ENCODE measurements at regions not wholly inside any gene's neighbourhood (a gene's known extent, or its start where the extent isn't known, plus 50 kb on each side); places are given as distances from the start of the nearest gene placed in this dataset.
"Not testable (repeated sequence)": the region's sequence is repeated elsewhere in the genome, so short reads cannot be mapped to it uniquely, and the experiment has no call there.

DNA sequence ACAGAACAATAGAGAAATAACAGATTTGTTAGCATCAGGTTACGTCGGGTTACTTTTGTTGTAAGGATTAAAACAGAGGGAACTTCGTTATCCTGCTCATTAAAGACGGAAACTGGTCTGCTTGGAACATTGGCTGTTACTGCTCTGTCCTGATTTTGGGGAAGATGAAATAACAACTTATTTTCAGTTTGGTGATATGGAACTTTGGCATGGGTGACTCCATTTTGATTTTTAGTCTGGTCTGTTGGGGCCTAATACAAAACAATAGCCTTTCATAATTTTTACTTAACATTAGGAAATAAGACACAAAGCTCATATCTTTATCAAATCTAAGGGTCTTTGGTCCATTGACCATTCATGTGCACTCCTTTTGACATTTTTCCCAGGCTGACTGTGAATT, 220.5 kb upstream of the DUSP10 start:
- intact Hi-C loops (cut with DNase I; ENCODE audit: low total_unique reads), result no loop called here
- DNase-seq (ENCODE audit: low spot score in 2 of 2), result no peak
- H3K4me3 ChIP-seq (ENCODE audit: low read depth, poor library complexity, severe bottlenecking), result no peak overlapping the region
- WGBS, 2 donors, result 93 to 96% methylated on average over 4 of the region's 4 CpGs
- TF ChIP-seq POLR2A (IDR thresholded peaks at IDR 0.05), result no peak
- TF ChIP-seq, protein P1, sequence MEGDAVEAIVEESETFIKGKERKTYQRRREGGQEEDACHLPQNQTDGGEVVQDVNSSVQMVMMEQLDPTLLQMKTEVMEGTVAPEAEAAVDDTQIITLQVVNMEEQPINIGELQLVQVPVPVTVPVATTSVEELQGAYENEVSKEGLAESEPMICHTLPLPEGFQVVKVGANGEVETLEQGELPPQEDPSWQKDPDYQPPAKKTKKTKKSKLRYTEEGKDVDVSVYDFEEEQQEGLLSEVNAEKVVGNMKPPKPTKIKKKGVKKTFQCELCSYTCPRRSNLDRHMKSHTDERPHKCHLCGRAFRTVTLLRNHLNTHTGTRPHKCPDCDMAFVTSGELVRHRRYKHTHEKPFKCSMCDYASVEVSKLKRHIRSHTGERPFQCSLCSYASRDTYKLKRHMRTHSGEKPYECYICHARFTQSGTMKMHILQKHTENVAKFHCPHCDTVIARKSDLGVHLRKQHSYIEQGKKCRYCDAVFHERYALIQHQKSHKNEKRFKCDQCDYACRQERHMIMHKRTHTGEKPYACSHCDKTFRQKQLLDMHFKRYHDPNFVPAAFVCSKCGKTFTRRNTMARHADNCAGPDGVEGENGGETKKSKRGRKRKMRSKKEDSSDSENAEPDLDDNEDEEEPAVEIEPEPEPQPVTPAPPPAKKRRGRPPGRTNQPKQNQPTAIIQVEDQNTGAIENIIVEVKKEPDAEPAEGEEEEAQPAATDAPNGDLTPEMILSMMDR (IDR thresholded peaks at IDR 0.05), result no peak

DNA sequence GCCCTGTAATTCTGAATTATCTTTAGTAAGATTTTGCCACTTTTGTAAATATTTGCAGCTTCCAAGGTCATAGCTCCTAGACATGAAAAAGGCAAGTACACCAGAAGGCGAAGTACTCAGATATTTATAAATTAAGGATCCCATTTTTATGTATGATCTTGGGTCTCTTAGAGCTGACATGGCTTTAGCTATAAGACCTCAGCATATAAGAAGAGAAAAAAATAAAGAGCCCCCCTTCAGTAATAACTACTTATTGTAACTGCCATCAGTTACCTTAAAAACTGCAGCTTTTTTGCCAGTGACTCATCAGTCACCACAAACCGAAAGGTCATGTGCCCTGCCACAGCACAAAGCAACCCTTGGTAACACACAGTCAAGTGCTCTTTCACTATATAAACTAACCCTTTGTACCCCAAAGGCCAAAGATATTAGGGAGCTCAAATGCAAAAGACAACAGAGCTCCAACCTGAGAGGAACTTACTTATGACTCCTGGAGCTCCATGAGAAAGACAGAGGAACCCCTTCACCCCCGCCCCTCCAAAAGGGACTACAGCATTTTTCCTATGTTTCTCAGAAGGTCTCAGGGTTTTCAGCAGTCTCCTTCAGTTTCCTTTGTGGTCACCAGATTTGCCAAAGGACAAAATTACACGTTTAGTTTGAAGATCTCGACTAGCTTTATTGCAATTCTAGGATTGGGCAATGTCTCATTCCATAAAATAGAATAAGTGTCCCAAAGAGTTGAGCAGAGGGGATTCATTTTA, 219.8 kb upstream of the DUSP10 start:
- TF ChIP-seq, protein P1 (IDR thresholded peaks at IDR 0.05), result no peak
- no peak for TF ChIP-seq POLR2A (IDR thresholded peaks at IDR 0.05)
- DNase-seq (ENCODE audit: low spot score in 2 of 2), result no peak
- 68% methylated on average over 5 of the region's 5 CpGs for WGBS, 2 donors
- intact Hi-C loops (cut with DNase I; ENCODE audit: low total_unique reads), result no loop called here
- H3K4me3 ChIP-seq (ENCODE audit: low read depth, poor library complexity, severe bottlenecking), result no peak overlapping the region

DNA sequence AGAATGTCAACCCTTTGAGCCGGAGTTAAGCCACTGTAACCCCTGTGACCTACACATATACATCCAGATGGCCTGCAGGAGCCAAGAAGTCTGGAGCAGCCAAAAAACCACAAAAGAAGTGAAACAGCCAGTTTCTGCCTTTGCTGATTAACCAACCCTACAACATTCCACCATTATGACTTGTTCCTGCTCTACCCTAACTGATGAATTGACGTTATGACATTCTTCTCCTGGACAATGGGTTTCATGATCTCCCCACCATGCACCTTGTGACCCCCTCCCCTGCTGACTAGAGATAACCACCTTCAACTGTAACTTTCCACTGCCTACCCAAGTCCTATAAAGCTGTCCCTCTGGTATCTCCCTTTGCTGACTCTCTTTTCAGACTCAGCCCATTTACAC, 216.3 kb upstream of the DUSP10 start:
- 60 to 70% methylated on average over 2 of the region's 2 CpGs for WGBS, 2 donors
- intact Hi-C loops (cut with DNase I; ENCODE audit: low total_unique reads); DNase-seq (ENCODE audit: low spot score in 2 of 2); H3K4me3 ChIP-seq (ENCODE audit: low read depth, poor library complexity, severe bottlenecking): not testable (repeated sequence)

DNA sequence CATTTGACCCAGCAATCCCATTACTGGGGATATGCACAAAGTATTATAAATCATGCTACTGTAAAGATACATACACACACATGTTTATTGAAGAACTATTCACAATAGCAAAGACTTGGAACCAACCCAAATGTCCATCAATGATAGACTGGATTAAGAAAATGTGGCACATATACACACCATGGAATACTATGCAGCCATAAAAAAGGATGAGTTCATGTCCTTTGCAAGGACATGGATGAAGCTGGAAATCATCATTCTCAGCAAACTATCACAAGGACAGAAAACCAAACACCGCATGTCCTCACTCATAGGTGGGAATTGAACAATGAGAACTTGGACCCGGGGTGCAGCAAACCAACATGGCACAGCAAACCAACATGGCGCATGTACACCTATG, 215.5 kb upstream of the DUSP10 start:
- intact Hi-C loops (cut with DNase I; ENCODE audit: low total_unique reads); H3K4me3 ChIP-seq (ENCODE audit: low read depth, poor library complexity, severe bottlenecking); DNase-seq (ENCODE audit: low spot score in 2 of 2): not testable (repeated sequence)
- WGBS, 2 donors, result 97 to 100% methylated on average over 3 of the region's 3 CpGs

DNA sequence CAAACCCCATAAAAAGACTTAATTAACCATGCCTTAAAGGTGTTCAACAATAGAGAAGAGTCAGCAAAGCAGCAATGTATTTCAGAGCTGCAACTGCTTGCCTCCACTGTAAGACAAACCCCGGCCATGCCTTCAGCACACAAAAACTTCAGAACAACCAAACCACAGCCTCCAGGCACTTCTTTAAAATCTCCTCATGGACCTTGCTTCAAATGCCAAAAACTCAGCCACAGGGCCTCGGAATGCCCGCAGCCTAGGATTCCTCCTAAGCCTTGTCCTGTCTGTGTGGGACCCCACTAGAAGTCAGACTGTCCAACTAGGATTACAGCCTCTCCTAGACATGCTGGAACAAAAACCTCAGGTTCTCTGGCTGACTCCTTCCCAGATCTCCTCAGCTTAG, 208.1 kb upstream of the DUSP10 start:
- intact Hi-C loops (cut with DNase I; ENCODE audit: low total_unique reads), result no loop called here
- H3K4me3 ChIP-seq (ENCODE audit: low read depth, poor library complexity, severe bottlenecking), result no peak overlapping the region
- whole genome bisulfite sequencing, 2 donors, result 88 to 89% methylated on average over 3 of the region's 3 CpGs
- no peak for TF ChIP-seq POLR2A (IDR thresholded peaks at IDR 0.05)
- TF ChIP-seq, protein P1 (IDR thresholded peaks at IDR 0.05), result no peak
- no peak for DNase-seq (ENCODE audit: low spot score in 2 of 2)

DNA sequence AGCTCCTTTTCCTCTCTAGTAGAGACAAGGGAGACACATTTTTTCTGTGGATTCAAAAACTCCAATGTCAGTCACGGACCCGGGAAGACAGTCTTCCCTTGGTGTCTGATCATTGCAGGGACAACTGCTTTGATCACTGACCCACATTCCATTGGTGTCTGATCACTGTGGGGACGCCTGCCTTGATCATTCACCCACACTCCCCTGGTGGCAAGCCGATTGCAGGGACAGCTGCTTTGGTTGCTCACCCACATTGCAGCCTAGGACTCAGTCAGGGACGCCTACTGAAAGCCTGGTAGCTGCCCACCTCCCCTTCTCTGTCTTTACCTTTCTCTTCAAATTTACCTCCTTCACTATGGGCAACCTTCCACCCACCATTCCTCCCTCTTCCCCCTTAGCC, 206.6 kb upstream of the DUSP10 start:
- no peak overlapping the region for H3K4me3 ChIP-seq (ENCODE audit: low read depth, poor library complexity, severe bottlenecking)
- intact Hi-C loops (cut with DNase I; ENCODE audit: low total_unique reads), result no loop called here
- 91 to 95% methylated on average over 5 of the region's 5 CpGs for WGBS, 2 donors
- DNase-seq (ENCODE audit: low spot score in 2 of 2), result no peak
- TF ChIP-seq POLR2A (IDR thresholded peaks at IDR 0.05), result no peak
- TF ChIP-seq, protein P1 (IDR thresholded peaks at IDR 0.05), result no peak

DNA sequence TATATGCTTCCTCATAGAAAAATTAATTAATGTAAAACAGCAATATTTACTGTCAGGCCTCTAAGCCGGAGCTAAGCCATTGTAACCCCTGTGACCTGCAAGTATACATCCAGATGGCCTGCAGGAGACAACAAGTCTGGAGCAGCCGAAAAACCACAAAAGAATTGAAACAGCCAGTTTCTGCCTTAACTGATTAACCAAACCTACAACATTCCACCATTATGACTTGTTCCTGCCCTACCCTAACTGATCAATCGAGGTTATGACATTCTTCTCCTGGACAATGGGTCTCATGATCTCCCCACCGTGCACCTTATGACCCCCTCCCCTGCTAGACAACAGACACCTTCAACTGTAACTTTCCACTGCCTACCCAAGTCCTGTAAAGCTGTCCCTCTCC, 205.8 kb upstream of the DUSP10 start:
- no peak overlapping the region for H3K4me3 ChIP-seq (ENCODE audit: low read depth, poor library complexity, severe bottlenecking)
- TF ChIP-seq POLR2A (IDR thresholded peaks at IDR 0.05), result no peak
- TF ChIP-seq, protein P1 (IDR thresholded peaks at IDR 0.05), result no peak
- no peak for DNase-seq (ENCODE audit: low spot score in 2 of 2)
- intact Hi-C loops (cut with DNase I; ENCODE audit: low total_unique reads), result no loop called here
- 74 to 81% methylated on average over 4 of the region's 4 CpGs for WGBS, 2 donors
